ENCODE measurements at regions not wholly inside any gene's neighbourhood (a gene's known extent, or its start where the extent isn't known, plus 50 kb on each side); places are given as distances from the start of the nearest gene placed in this dataset.

- DNase-seq (ENCODE audit: low read depth): no peak
These were observed 69.5 kb upstream of the SSX2IP start for GRCh38 chr1:84759756-84760155.

GRCh38 chr1:84758968-84759491 lies 68.8 kb upstream of the SSX2IP start:
- DNase-seq (ENCODE audit: low read depth): no peak

DNA sequence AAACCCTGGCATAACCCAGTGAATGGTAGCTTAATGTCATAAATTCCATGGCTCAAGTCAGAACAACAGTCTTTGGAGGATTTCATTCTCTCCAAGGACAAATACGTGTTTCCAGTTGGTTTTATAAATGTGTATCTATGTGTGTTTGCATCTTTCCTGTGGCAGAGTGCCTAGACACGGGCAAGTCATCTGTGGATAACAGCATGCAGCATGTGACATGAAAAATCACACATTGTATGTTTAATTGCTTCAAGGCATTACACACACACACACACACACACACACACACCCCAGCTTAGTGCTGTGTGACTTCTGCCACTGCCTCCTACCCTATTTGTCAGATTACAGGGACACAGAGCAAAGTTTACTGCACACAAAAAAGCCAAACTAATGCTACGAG lies 68.2 kb upstream of the SSX2IP start:
- DNase-seq (ENCODE audit: low read depth): no peak

- no peak for DNase-seq (ENCODE audit: low read depth)
These were observed 67.0 kb upstream of the SSX2IP start for GRCh38 chr1:84757301-84757700.

DNA sequence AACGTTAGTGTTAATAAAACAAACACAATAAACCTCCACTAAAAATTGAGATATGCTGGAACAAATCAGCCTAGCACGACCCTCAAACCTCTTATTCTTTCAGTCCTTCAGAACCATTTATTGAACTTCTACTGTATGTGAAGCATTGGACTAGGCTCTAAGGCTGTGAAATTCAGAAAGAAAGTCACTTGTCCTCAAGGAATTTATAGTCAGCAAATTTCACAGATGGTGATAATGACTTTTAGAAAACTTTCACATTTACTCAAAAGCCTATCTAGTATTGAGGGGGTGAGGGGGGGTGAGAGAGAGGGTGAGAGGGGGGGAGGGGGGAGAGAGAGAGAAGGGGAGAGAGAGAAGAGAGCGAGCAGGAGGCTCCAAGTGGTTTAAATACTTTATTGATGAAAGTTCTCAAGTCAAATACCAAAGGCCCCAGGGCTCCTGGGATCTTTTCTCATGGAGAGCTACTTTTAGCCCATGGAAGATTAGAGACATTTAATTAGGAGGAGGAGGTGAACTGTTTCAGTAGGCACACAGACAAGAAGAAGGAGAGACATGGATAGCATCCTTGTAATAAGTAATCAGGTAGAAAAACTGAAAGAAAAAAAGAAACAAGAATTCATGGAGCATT lies 66.3 kb upstream of the SSX2IP start:
- DNase-seq (ENCODE audit: low read depth): no peak

- no peak for DNase-seq (ENCODE audit: low read depth)
These were observed 65.7 kb upstream of the SSX2IP start for GRCh38 chr1:84756001-84756400.

DNA sequence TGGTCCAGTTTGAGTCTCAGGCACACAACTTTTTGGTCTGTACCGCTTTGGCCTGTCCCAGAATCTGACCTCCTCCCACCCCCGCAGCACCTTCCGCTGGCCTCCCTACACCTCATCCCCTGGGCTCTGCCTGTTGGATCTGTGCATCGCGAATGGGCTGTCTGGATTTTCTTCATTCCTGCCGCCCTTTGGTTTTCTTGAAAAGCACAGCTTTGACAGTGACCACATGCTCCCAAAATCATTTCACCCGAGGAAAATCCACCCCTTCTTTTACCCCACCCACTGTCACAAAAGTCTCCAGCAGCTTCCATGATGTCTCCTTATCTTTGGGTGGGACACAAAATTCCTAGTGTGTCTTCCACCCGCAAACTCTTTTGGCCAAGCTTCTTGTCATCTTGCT lies 65.0 kb upstream of the SSX2IP start:
- DNase-seq (ENCODE audit: low read depth): no peak

GRCh38 chr1:84754386-84754703 lies 64.1 kb upstream of the SSX2IP start:
- no peak for DNase-seq (ENCODE audit: low read depth)

DNA sequence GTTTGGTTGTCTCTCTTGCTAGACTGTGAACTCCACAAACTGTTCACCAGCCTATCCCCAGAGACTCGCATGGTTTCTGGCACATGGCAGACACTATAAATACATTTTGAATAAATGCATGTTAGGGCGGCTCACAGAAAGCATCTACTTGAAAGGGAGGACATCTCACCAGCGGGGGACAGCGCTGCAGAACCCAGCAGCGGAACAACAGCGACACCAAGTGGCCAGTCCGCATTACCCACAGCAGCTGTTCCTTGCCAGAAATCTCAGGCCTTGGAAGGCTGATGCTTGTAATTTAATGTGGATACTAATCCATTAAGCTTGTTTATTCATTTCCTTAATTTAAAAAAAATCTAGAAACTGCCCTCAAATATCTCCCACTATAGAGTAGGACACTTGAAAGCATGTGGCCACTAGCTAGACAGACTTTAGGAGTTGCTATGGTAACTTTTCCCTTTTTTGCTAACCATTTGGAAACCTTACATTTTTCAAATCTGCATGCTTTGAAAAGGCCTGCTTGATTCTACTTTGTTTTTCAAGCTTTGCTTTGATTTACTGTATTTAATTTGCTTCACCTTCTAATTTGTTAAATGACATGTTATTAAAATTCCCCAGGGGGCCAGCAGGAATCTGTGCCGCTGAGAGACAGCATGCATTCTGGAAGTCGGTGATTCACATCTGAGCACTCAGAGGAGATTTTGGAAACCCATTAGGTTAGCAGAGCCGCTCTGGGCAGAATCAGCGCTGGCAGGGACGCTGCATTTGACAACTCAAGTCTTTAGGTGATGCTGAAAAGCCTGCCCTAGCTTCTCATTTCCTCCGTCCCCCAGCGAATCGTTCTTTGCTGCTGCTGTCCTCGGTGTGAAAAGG lies 63.5 kb upstream of the SSX2IP start:
- peak; percentile 58 for DNase-seq (ENCODE audit: low read depth)

GRCh38 chr1:84750110-84750730 lies 60.0 kb upstream of the SSX2IP start:
- no peak for DNase-seq (ENCODE audit: low read depth)

DNA sequence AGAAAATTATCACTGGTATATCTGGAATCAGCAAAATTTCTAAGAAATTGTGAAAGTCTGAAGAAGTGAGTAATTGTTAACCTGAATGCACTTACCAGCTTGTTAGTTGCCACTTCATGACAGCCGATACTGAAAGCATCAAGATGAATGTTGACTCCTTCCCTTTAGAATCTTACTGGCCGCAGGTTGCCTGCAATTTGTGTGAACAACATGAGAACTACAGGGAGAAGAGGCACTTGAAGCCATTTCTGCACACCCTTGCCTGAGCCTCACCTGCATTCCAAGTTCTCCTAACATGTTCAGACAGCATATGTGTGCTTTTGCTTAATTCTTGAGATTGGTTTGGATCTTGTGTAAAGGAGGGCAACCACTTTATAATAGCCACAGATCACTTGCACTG lies 59.2 kb upstream of the SSX2IP start:
- no peak for DNase-seq (ENCODE audit: low read depth)

DNA sequence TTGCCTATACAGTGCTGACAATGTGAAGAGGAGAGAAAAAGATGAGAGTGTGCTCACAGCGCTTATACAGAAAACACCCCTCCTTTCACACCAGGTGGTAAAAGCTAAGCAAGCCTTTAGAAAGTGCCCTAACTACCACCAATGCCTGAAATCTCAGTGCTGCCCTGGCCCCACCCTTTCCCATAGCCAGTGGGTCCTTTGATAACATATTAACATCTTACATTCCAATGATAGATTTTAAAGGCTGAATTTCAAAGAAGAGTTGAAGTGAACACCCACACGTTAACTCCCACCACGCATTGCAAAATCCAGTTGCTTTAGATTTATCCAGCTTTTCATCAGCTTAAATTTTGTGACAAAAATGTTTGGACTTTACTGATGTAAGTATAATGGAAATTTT lies 58.1 kb upstream of the SSX2IP start:
- DNase-seq (ENCODE audit: low read depth): no peak

- DNase-seq (ENCODE audit: low read depth): no peak
These were observed 55.6 kb upstream of the SSX2IP start for GRCh38 chr1:84745857-84746256.

DNA sequence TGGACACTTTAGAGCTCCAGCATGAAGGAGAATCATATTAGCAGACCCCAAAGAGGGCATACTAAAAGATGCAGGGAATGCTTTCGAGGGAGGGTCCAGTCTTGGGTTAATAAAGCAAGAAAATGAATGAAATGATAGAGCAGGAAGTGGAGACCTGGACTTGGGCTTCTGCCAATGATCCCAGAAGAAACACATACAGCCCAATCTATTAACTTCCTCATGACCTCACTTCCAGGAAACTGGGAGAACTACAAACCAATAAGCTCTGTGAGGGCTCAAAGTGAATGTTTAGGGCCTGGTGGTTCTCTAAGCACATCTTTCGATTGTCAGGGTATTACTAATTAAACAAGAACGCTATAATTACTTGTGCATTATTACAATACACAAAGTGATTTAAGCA lies 53.6 kb upstream of the SSX2IP start:
- DNase-seq (ENCODE audit: low read depth): no peak

GRCh38 chr1:84742653-84743052 lies 52.4 kb upstream of the SSX2IP start:
- DNase-seq (ENCODE audit: low read depth): no peak

GRCh38 chr1:84740050-84740714 lies 49.9 kb upstream of the SSX2IP start:
- DNase-seq (ENCODE audit: low read depth): no peak

All from stimulated activated CD8-positive, alpha-beta memory T cell treated with anti-CD3 and anti-CD28 coated beads, Interleukin-12 subunit alpha, Interleukin-12 subunit beta, amount 100 ng/mL, for 1 hour (primary cell).